ENCODE measurements at regions not wholly inside any gene's neighbourhood (a gene's known extent, or its start where the extent isn't known, plus 50 kb on each side); places are given as distances from the start of the nearest gene placed in this dataset.

- no peak for TF ChIP-seq EZH2 (IDR thresholded peaks at IDR 0.05; ENCODE audit: low read length)
- TF ChIP-seq, protein P1, sequence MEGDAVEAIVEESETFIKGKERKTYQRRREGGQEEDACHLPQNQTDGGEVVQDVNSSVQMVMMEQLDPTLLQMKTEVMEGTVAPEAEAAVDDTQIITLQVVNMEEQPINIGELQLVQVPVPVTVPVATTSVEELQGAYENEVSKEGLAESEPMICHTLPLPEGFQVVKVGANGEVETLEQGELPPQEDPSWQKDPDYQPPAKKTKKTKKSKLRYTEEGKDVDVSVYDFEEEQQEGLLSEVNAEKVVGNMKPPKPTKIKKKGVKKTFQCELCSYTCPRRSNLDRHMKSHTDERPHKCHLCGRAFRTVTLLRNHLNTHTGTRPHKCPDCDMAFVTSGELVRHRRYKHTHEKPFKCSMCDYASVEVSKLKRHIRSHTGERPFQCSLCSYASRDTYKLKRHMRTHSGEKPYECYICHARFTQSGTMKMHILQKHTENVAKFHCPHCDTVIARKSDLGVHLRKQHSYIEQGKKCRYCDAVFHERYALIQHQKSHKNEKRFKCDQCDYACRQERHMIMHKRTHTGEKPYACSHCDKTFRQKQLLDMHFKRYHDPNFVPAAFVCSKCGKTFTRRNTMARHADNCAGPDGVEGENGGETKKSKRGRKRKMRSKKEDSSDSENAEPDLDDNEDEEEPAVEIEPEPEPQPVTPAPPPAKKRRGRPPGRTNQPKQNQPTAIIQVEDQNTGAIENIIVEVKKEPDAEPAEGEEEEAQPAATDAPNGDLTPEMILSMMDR (optimal IDR thresholded peaks at IDR 0.05 in 1 of 3, IDR thresholded peaks at IDR 0.05 in 1 of 3, conservative IDR thresholded peaks at IDR 0.05 in 1 of 3; ENCODE audit: extremely low read depth in 1 of 3, insufficient read depth in 2 of 3, low read length in 3 of 3): no peak
These were observed 96.2 kb downstream of the FASLG start for GRCh38 chr1:172755099-172755498.
